GM19324 (cell line): ENCODE measurements at regions not wholly inside any gene's neighbourhood (a gene's known extent, or its start where the extent isn't known, plus 50 kb on each side); places are given as distances from the start of the nearest gene placed in this dataset.

Experiments
- ATAC-seq: cut with Tn5 transposase; IDR thresholded peaks from one replicate; pipeline ENCODE4 v1.9.1; 2021; ENCODE audit warnings: mild to moderate bottlenecking, moderate library complexity; ENCODE audit not compliant: unreplicated experiment, low FRiP score

DNA sequence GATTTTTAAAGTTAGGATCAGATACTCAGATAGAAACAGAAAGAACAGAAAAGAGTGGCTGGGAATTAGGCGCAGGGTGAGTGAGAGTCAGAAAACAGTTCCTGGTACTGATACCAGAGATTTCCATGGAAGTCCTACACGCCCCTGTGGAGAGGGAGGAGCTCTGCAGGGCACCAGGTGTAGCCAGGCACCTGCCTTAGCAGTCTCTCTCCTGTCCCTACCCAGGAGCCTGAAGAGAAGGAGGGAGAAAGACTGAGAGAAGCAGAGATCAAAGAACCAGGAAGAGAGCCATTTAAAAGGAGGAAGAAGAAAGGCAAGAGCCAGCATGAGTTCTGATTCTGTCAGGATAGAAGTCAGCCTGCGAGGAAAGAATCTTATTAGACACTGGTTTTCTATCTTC is 65.0 kb downstream of the CBLN1 start:
- no peak for ATAC-seq

DNA sequence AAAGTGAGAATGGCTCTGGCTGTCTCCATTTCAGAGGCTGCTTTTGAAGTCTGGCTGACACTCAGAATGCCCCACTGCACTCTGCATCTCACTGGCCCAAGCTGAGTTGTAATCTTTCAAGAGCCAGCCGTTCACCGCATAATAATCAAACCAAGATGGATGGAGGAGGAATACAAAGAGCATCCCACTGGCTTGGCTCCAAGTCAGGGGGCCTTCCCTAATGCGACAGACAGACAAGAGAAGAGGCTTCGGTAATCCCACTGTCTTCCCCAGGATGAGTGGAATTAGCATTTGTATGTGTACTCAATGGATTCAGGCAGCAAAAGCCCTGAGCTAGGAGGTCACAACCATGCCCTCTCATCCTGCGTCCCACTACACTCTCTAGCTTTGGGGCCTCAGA is 68.0 kb downstream of the CBLN1 start:
- ATAC-seq, result no peak

DNA sequence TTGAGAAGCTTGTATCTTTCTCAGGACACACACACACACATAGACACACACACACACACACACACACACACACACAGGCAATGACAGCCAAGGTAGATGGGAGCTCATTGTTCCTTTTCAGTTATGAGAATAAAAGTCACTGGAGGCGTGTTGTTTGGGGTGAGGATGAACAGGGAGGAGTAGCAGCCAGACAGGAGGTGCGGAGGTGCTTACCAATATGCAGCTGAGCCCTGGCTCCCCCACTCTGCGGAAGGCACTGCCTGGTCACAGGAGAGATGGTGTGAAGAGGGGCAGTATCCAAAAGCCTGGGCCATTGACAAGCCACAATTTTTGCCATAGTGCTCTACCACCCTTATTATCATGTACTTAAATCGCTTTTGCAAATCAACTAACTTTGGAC is 77.4 kb downstream of the CBLN1 start:
- no peak for ATAC-seq

DNA sequence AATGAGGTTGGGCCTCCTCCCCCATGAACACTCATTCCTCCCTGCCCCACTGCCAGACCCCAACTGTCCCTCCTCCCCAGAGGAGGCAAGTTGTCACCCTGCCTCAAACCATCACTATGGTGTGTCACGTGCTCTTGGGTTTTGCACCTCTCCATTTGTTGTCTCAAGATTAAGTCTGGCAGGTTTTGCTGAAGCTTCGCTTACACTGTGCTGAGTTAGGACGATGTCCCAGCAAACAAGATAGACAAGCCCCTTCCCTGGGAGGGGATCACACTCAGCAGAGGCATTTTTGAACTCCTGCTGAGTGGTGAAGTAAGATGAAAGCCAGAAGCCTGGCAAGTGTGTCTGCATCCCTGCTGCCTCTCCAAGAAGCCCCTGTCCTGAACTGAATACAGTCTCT is 78.3 kb downstream of the CBLN1 start:
- ATAC-seq, result no peak

DNA sequence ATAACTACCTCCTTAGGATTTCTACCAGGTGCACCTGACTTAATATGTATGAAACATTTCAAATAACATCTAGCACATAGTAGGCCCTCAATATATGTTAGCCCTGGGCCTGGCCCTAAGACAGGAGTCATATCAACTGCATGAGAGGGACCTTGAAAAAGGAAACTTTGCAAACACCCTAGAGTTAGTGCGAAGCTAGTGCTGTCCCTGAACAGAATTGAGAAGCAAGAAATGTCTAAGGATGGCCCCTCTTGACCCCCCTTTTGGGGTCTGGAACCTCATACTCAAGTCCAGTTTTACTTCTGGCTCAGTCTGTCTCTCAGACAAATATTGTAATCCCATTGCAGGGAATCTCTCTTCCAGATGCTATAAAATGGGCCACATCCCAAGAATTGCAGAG is 80.5 kb downstream of the CBLN1 start:
- no peak for ATAC-seq

DNA sequence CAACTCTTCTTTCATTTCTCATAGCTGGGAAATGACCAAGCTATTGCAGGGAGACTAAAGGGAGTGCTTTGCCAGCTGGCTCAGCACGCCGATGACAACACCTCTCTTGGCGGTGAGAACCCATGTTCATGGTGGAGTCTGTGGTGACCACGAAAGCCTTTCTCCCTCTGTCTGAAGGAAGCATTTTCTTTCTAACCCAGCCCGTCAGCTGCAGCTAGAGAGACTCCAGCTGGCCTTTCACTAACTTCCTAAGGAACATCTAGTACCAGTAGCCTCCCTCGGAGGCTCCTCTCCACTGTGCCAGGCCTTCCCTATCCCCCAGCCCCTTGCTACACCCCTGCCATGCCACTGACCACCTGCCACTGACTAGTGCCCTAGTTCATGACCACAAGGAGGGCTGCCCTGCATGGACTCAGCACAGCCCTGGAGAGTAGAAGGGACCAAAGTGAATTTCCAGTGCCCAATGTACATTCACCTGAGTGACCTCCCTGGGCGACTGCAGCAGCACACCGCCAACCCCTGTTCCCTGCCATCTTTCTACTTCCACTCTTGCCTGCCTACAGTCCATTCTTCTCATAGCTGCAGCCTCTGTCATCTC is 81.3 kb downstream of the CBLN1 start:
- no peak for ATAC-seq

DNA sequence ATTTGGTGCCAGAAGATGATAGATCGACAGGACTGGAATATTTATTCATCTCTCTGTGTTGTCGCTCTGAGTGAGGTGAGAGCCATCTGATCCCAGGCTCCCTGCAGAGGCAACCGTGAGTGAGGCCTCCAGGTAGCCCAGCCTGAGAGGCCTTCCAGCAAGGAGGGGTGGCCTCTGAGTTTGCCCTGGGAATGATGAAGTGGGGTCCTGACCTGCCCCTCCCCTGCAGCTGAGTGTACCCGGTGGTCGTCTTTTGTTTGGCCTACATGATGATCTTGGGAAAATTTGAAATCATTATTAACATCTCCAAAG is 86.4 kb downstream of the CBLN1 start:
- no peak for ATAC-seq

DNA sequence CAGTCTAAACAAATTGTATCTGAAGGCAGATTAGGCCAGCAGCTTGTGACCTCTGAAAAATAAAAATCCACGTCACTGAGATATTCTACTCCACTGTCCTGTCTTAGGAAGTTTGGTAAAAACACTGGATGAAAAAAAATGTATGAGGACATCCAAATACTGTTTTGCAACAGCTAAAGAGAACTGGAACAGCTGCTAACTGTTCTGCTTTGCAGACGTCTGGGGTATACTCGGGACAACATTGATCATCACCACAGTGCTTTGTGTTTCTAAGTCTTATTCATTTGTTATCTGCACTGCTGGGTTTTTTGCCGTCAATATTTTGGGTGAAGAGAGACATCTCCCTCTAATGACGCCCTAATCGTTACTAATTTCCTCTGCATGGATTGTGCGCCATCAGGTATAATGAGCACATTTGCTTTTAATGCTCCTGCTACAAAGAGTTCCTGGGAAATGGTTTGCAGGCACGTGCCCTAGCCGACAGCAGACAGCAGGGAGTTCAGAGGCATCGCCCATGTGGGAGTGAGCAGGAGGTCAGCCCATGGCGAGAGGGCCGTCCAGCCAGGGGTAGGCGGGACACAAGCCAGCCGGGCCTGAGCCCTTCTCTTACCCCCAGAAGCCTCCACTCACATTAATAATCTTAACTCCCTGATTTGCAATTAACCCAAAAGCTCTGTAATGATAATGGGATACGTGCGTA is 87.0 kb downstream of the CBLN1 start:
- no peak for ATAC-seq

DNA sequence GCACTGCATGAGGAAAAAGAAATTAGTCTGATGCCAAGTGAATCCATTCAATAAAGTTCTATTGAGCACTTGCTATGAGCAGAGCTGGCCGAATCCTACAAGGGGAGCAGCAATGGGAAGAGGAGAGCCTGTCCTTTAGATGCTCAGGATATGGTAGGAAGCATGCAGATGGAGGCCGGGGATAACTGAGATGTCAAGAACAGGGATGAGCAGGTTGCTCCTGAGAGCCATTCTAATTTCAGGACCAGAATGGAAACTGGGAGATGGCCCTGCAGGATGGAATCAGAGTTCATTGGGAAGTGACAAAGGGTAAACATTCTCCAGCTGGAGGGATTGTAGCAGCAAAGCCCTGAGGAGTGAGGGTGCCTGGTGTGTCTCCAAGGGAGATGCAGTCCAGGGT is 88.0 kb downstream of the CBLN1 start:
- ATAC-seq, result no peak

DNA sequence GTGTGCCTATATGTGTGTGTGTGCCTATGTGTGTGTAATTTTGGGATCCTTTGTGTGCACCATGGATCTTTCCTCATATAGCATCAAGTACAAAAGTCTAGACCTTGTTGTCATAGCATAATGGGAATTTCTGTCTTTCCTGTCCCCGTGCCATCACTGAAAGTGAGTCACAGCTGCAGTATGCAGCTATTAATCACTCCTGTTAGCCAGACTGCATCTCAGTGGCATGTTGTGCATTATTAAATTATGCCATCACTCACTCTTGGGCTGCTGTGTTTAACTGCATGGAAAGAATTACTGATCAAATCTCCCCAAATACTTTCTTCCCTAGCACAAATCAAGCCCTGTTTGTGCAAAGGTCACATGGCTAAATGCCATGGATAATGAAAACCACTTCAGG is 92.4 kb downstream of the CBLN1 start:
- ATAC-seq, result no peak

DNA sequence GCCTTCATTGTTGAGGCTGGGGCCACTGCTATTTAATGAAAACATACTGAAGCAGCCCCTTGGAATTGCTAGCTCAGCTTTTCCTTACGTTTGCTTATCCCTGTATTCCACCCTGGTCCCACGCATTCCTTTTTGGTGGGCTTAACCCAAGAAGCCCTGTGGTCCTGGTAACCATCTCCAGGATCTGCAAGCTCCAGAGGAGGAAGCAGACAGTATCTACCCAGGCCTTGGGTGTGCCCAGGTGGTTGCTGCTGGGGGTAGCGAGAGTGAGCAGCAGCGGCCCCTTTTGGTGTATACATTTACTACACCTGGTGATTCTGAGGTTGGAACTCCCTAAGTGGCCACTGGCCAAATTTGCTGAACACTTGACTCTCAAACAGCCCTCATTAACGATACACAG is 97.7 kb downstream of the CBLN1 start:
- ATAC-seq, result no peak

DNA sequence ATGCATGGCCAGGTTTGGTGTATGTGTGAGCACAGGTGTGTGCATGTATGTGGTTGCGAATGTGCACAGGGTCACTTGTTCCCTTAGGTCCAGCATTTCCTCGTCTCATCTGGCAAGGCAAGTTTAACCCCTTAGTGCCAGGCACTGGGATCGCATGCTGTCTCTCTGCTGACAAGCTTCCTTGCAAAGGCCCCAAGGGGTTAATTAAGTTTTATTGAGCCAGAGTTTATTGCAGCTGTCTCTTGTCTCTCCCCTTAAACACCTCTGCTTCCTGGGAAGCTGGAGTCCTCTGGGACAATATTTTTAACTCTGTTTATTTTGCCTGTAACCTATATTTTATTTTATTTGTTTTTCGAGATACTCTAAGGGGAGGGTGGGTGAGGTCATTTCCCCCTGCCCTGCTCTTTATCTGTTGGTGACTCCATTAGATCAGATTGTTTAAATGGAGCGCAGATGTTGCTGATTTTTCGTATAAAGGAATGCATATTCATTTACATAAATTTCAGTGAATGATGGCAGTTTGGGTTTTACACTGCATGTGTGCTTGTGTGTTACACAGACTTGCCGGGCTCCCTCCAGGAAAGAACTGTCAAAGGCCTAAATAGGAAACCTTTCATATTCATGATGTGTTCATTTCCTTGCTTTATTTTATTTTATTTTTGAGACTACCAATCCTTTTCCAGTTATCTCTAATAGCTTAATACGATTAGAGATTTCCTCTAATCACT is 99.7 kb downstream of the CBLN1 start:
- no peak for ATAC-seq

DNA sequence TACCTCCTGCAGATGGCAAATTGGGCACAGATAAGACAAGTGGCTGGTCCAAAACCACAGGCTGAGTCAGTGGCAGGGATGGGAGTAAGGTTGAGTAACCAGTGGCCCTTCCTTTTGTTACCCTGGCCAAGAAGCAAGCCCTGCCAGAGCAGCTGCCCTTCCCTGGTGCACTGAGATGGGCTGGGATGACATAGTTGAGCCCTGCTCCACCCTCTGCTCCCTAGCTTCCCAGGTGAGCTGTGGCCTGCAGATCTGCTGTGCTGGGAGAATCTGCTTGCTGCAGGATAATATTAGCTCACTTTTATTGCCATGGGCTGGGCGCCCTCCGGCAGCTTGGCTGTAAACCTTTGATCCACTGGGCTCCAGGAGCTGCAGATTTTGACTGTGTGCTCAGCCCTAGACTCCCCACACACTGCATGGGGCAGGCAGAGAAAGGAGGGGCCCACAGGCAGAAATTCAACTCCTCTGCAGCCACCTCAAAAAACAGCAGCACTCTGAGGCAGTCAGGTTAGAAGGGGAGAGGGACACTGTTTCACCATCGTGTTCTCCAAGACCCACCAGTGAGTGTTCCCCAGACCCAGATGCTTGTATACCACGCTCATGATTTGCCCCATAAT is 101.8 kb downstream of the CBLN1 start:
- no peak for ATAC-seq

DNA sequence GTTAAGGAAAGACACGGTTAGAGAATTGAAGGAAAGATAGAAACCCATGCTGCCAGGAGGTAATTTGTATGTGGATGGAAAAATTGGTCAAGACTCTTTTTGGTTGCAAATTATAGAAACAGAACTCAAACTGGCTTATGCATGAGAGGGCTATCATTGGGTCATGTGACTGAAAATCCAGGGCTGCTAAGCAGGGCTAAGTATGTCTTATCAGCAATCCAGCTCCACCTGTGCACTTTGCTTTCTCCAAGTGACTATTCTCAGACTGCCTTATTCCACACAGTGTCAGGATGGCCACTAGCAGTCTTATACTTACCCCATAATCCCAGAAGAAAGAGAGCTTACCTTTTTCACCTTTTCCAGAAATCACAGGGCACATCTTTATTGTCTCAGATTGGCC is 113.5 kb downstream of the CBLN1 start:
- no peak for ATAC-seq

DNA sequence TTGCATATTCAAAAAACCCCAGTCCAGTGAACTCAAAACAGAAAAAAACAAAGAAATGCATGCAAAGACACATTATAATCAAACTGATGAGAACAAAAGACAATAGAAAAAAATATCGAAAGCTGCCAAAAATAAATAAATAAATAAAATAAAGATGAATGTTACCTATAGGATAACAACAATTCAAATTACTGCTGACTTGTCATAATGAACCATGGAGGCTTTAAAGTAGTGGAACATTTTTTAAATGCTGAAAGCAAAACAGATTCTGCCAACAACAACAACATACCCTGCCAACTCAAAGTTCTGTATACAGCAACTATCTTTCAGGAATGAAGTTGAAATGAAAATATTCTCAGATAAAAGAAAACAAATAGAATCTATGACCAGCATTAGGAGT is 116.6 kb downstream of the CBLN1 start:
- ATAC-seq, result no peak

DNA sequence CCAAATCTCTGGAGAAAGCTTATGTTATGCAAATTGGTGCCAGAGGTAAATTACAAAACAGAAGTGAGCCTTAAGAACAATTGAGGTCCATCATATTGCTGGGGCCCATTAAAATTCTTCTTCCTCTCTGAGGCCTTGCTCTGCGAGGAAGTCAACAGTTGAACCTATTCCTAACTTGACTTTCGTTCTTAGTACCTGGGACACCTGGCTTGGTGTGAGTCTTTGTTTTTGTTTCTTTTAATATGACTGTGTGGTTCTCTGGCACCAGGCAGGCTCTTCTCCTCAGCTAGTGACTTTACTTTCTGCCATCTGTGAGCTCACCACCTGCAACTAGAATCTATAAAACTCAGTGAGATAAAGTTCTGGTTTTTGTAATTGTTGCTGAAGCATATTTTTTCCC is 120.4 kb downstream of the CBLN1 start:
- ATAC-seq, result no peak

DNA sequence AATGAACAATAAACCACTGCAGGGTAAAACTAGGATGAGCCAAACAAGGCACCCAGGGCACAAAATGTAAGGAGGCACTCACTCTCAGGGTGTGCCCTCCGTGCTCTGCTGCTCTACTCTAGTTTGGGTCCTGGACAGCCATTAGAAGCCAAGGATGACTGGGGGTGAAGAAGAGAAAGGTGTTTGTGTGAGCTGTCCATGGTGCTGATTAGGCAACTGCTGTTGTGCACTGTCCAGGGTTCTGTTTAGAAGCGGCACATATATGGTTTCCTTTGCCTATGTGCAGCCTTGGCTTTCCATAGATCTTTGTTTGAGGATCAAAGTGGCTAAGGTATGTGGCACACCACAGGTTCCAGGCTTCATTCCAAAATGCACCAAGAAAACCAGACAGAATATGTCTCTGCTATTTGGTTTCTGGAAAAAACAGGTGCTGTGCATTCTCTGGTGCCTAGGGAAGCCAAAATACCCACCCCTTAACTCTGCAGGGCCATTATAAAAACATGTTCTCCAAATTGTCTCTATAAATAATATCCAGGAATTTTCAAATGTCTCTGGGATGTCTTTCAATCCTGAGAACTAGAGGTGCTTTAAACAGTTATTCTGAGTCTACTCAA is 123.5 kb downstream of the CBLN1 start:
- ATAC-seq, result no peak

DNA sequence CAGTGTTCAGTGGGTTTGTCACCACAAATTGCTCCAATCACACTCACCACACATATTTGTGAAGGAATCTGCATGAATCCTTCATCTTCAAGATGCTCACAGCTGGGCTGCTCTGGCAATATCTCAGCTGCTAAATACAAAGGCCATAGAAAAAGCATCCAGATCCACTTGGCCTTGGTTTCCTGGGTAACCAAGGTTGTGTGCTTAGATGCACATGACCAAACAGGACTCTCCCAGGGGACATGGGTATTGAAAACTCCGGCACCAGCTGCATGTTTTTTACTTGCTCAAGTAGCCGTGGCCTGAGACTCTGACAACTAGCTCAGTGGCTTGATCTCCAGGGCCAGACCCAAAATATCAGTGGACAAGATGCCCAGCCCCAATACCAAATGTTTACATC is 131.3 kb downstream of the CBLN1 start:
- no peak for ATAC-seq

DNA sequence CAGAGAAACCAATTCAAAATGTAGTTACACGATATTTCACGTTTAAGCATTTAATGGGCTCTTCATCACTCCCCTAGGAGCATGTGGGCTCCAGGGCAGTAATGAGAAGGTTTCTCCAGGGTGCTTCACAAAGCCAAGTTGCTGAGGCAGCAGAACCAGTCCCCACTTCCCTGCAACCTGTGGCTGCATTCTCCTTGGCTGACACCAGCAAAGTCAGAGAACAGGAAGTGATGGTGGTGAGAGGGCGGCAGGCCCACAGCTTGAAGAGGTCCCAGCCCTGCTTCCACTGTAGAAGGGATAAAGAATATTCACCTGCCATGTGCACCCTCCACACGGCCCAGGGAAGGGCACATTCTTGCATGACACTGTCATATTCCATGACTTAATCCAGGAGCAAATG is 133.2 kb downstream of the CBLN1 start:
- no peak for ATAC-seq

DNA sequence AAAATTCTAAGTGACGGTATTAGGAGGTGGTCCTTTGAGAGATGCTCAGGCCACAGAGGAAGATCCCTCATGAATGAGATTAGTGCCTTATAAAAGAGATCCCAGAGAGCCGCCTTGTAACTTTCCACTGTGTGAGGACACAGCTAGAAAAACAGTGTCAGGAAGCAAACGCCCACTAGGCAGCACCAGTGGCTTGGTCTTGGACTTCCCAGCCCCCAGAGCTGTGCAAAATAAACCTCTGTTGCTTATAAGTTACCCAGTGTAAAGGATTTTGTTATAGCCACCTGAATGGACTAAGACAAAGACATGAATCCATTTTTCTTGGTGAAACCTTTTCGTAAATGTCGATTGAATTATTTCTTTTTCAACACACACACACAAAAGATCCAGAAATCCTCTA is 141.0 kb downstream of the CBLN1 start:
- no peak for ATAC-seq

DNA sequence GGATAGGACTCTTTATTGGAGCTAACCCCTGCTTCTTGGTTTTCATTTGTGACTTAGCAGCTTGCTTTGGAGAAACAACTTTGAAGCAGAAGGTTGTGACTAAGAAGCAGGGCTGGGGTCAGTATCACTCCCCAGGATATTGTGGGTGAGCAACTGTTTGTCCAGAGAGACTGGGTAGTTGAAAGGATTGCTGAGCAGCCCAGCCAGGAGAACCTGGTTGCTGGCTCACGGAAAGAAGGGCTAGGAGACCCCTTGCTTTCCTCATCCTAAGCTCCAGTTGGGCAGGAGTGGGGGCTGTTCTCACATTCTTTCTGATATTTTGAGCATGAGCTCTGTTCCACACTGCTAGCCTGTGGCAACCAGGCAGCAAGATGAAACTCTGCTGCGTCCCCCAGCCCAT is 151.2 kb downstream of the CBLN1 start:
- no peak for ATAC-seq
